Heart right ventricle (tissue), 16 donors: ENCODE measurements at regions not wholly inside any gene's neighbourhood (a gene's known extent, or its start where the extent isn't known, plus 50 kb on each side); places are given as distances from the start of the nearest gene placed in this dataset.

Source experiments
- ATAC-seq, 8 donors: fragments of 200-7000 bp; cut with Tn5 transposase; one replicate each; pipeline ENCODE4 v1.9.1; 2020; ENCODE audit warnings: mild to moderate bottlenecking in 8 of 8, moderate library complexity in 8 of 8, moderate number of reproducible peaks in 1 of 8
- DNase-seq, 2 donors: peaks; one replicate each; pipeline ENCODE4 v3.0.0-alpha.2; 2020
- H3K27ac ChIP-seq, 10 donors: fragments of 200-600 bp; sonication (generic) in 2 of 10; one replicate each; pipeline versions ENCODE4 v1.5.0 to v1.8.0; 2020 to 2022; ENCODE audit warnings: mild to moderate bottlenecking in 3 of 10
- H3K27me3 ChIP-seq, 7 donors: fragments of 200-600 bp; one replicate each; pipeline ENCODE4 v1.8.0; 2021 to 2022; ENCODE audit warnings: mild to moderate bottlenecking in 2 of 7
- H3K36me3 ChIP-seq, 9 donors: fragments of 200-600 bp; sonication (generic) in 1 of 9; one replicate each; pipeline versions ENCODE4 v1.5.0 to v1.8.0; 2020 to 2022; ENCODE audit warnings: mild to moderate bottlenecking in 2 of 9
- H3K4me1 ChIP-seq, 9 donors: fragments of 200-600 bp; sonication (generic) in 1 of 9; one replicate each; pipeline versions ENCODE4 v1.5.0 to v1.8.0; 2020 to 2022; ENCODE audit warnings: mild to moderate bottlenecking in 4 of 9
- H3K4me3 ChIP-seq, 10 donors: fragments of 200-600 bp; sonication (generic) in 2 of 10; one replicate each; pipeline versions ENCODE4 v1.5.0 to v1.8.0; 2020 to 2022; ENCODE audit warnings: mild to moderate bottlenecking in 7 of 10, moderate library complexity in 2 of 10
- H3K9me3 ChIP-seq, 11 donors: fragments of 200-600 bp in 10 of 11; sonication (generic) in 2 of 11; one replicate each; pipeline versions ENCODE4 v1.5.0 to v1.8.0; 2013 to 2022; ENCODE audit warnings: mild to moderate bottlenecking in 2 of 11, control low read depth in 1 of 11, moderate library complexity in 1 of 11
- WGBS, 2 donors: extraction: QIAGEN DNeasy Blood & Tissue Kit; methylation state at CpG; one replicate each; pipeline ENCODE4 v1.1.7; 2013; ENCODE audit warnings: inconsistent platforms in 1 of 2; 5-methylcytosine and 5-hydroxymethylcytosine counted together
- intact Hi-C, 10 donors: fragments of 100-400 bp; cut with DNase I; formaldehyde crosslinking; loops; one replicate each; pipeline versions ENCODE4 v1.11.1 to v1.14.2; 2022
- TF ChIP-seq, protein P1 (sequence below), 9 donors: fragments of 200-600 bp; sonication (generic) in 2 of 9; IDR thresholded peaks; one replicate each; pipeline versions ENCODE4 v1.5.0 to v1.8.0; 2021 to 2022; ENCODE audit warnings: antibody characterized with exemption in 9 of 9, mild to moderate bottlenecking in 5 of 9, moderate library complexity in 1 of 9
- donor health status: Arrhythmogenic right ventricular cardiomyopathy.
- donor health status: ischemic (EF 13 %, LVEDD 7.1; RV severe dilation, severe dysfunction).
- donor health status: healthy with polysubstance abuse.
- donor health status: DM: no; HTN: yes; CAD: no.
- donor health status: DM: no; HTN: no; CAD: no.
- donor health status: ischemic (EF 25% LVEDD 6.9; RV normal size, moderate dysfunction).
- donor health status: ischemic (EF 25% LVEDD 5.7; RV mildly dilated, moderate dysfunction).
- donor health status: healthy.
- donor health status: DM: yes; HTN: yes; CAD: no.
- donor health status: Ischemic cardiomyopathy.
- donor health status: ischemic (EF 35%, LVEDD 5.7; RV mildly dilated, moderate dysfunction).
- donor health status: nonischemic (EF 11% LVEDD 7.7; RV severe dilation, severe dysfunction).
- donor health status: DM: yes; HTN: yes; CAD: no.
- donor health status: PGD.
- donor health status: ischemic (EF 29% LVEDD 5.4; RV normal size, mild dysfunction).
- donor health status: nonischemic (EF 23%, LVEDD 6.1; RV moderate dilation, normal function).

GRCh38 chr6:21949211-21949801, 347.5 kb downstream of the PRL start:
- Histone ChIP-seq H3K9me3 (no peaks in the 10 kb centered on the region), H3K36me3 (no peaks in the 10 kb centered on the region), H3K27me3 (no peaks in the 10 kb centered on the region), H3K4me1 (peaks cover 8 to 57% (median 27%) of the 10 kb centered on the region in 9 donors), H3K27ac (no peak overlapping the region), H3K4me3 (no peak overlapping the region)
- intact Hi-C loops: no loop called here
- WGBS, 2 donors: 75 to 76% methylated on average over 3 of the region's 3 CpGs
- DNase-seq: no peak
- TF ChIP-seq, protein P1, sequence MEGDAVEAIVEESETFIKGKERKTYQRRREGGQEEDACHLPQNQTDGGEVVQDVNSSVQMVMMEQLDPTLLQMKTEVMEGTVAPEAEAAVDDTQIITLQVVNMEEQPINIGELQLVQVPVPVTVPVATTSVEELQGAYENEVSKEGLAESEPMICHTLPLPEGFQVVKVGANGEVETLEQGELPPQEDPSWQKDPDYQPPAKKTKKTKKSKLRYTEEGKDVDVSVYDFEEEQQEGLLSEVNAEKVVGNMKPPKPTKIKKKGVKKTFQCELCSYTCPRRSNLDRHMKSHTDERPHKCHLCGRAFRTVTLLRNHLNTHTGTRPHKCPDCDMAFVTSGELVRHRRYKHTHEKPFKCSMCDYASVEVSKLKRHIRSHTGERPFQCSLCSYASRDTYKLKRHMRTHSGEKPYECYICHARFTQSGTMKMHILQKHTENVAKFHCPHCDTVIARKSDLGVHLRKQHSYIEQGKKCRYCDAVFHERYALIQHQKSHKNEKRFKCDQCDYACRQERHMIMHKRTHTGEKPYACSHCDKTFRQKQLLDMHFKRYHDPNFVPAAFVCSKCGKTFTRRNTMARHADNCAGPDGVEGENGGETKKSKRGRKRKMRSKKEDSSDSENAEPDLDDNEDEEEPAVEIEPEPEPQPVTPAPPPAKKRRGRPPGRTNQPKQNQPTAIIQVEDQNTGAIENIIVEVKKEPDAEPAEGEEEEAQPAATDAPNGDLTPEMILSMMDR (IDR thresholded peaks at IDR 0.05): no peak
- ATAC-seq: no peak

DNA sequence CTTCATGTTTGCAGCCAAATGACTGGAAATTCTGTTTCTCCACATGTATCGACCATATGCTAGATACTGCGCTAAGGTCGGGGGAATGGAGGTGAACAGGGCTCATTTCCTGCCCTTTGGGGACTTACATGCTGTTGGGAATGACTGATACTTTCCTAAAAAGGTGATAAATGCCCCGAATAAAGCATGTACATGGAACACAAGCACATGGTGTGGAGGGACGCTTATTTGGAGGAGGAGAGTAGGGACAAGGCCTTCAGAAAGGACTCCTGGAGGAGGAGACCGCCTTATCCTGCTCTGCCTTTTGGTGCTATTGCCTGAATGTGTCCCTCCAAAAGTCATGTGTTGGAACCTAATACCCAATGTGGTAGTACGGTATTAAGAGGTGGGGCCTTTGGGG, 344.5 kb downstream of the PRL start:
- ATAC-seq: no peak
- H3K4me1 ChIP-seq: peaks cover 8 to 64% (median 34%) of the 10 kb centered on the region in 9 donors
- WGBS, 2 donors: 97 to 98% methylated on average over 7 of the region's 7 CpGs

GRCh38 chr6:21953831-21954801, 342.7 kb downstream of the PRL start:
- peak in 1 of 2 donors; percentile 37 for DNase-seq
- peak; percentile 57 to 91 (median 78) for ATAC-seq

More for the DNA sequence above, 344.5 kb downstream of the PRL start:
- no peaks in the 10 kb centered on the region for H3K36me3 ChIP-seq
- H3K27ac ChIP-seq: no peak overlapping the region
- intact Hi-C loops: no loop called here
- no peaks in the 10 kb centered on the region for H3K27me3 ChIP-seq
- no peak overlapping the region for H3K4me3 ChIP-seq
- no peak for DNase-seq
- no peaks in the 10 kb centered on the region for H3K9me3 ChIP-seq
- TF ChIP-seq, protein P1 (IDR thresholded peaks at IDR 0.05): no peak

GRCh38 chr6:21955053-21955595, 341.7 kb downstream of the PRL start:
- H3K9me3 ChIP-seq: no peaks in the 10 kb centered on the region

More at GRCh38 chr6:21953831-21954801, 342.7 kb downstream of the PRL start:
- intact Hi-C loops: no loop called here
- no peaks in the 10 kb centered on the region for H3K36me3 ChIP-seq
- no peaks in the 10 kb centered on the region for H3K9me3 ChIP-seq
- no peaks in the 10 kb centered on the region for H3K27me3 ChIP-seq
- WGBS, 2 donors: 36 to 52% methylated on average over 10 of the region's 10 CpGs
- peak overlapping the region in 3 of 10 donors; percentile 3 to 11 (median 6) for H3K4me3 ChIP-seq
- H3K4me1 ChIP-seq: peaks cover 5 to 48% (median 25%) of the 10 kb centered on the region in 9 donors
- TF ChIP-seq, protein P1 (IDR thresholded peaks at IDR 0.05): no peak
- peak overlapping the region in 7 of 10 donors; percentile 23 to 74 (median 50) for H3K27ac ChIP-seq

More at GRCh38 chr6:21955053-21955595, 341.7 kb downstream of the PRL start:
- H3K27ac ChIP-seq: peak overlapping the region in 3 of 10 donors; percentile 50 to 74 (median 54)
- H3K27me3 ChIP-seq: no peaks in the 10 kb centered on the region
- WGBS, 2 donors: 89 to 92% methylated on average over 3 of the region's 3 CpGs
- DNase-seq (no peak), ATAC-seq (no peak)
- H3K36me3 ChIP-seq: no peaks in the 10 kb centered on the region
- H3K4me3 ChIP-seq: no peak overlapping the region
- intact Hi-C loops: no loop called here
- TF ChIP-seq, protein P1 (IDR thresholded peaks at IDR 0.05): no peak
- H3K4me1 ChIP-seq: peaks cover 5 to 48% (median 25%) of the 10 kb centered on the region in 9 donors
